ENCODE measurements at regions not wholly inside any gene's neighbourhood (a gene's known extent, or its start where the extent isn't known, plus 50 kb on each side); places are given as distances from the start of the nearest gene placed in this dataset.

GRCh38 chr3:95715128-95715527 is 1099.3 kb upstream of the EPHA6 start:
- Histone ChIP-seq H3K4me3 (replicated peaks in 1 of 2; ENCODE audit: low read depth in 1 of 2, low read length in 2 of 2) (no peak overlapping the region), H3K4me2 (ENCODE audit: low read length) (no peak overlapping the region), H3K27me3 (ENCODE audit: insufficient read depth, low read length) (no peaks in the 10 kb centered on the region), H3K4me1 (ENCODE audit: control insufficient read depth in 1 of 2, insufficient read depth in 2 of 2, low read length in 2 of 2) (no peaks in the 10 kb centered on the region), H3K79me2 (ENCODE audit: insufficient read depth, low read length) (no peaks in the 10 kb centered on the region), H3K9me3 (ENCODE audit: control insufficient read depth in 1 of 2, insufficient read depth in 1 of 2, low read depth in 1 of 2, low read length in 2 of 2) (peaks cover 4 to 28% of the 10 kb centered on the region in 2 experiments), H2AFZ (ENCODE audit: low read depth, low read length, poor library complexity, severe bottlenecking) (no peak overlapping the region), H3K36me3 (ENCODE audit: control insufficient read depth in 1 of 2, insufficient read depth in 2 of 2, low read length in 2 of 2) (no peaks in the 10 kb centered on the region), H4K20me1 (ENCODE audit: insufficient read depth) (no peaks in the 10 kb centered on the region), H3K9me2 (ENCODE audit: insufficient read depth) (no peaks in the 10 kb centered on the region), H3K9ac (ENCODE audit: low read length) (no peak overlapping the region), H3K27ac (ENCODE audit: low read depth, low read length) (no peak overlapping the region)
- BruUV-seq (replicated peaks) = no TSS peak
- TF ChIP-seq YY1 (IDR thresholded peaks at IDR 0.05; ENCODE audit: extremely low read depth, insufficient replicate concordance, low read depth, low read length) = no peak
- TF ChIP-seq CTCF (IDR thresholded peaks at IDR 0.05 in 2 of 3, conservative IDR thresholded peaks at IDR 0.05 in 1 of 3; ENCODE audit: borderline replicate concordance in 1 of 3, insufficient read depth in 1 of 3, low read depth in 2 of 3, low read length in 2 of 3) = no peak
- no peak for TF ChIP-seq POLR2A (IDR thresholded peaks at IDR 0.05; ENCODE audit: borderline replicate concordance, extremely low read depth, insufficient read depth, insufficient read length)
- TF ChIP-seq ZNF274 (IDR thresholded peaks at IDR 0.05; ENCODE audit: low read depth, low read length) = no peak
- no peak for TF ChIP-seq JUND (IDR thresholded peaks at IDR 0.05)
- POLR2A ChIA-PET = no interaction called here
- ATAC-seq = no peak
- CTCF ChIA-PET = no interaction called here
- RAD21 ChIA-PET (ENCODE audit: low non-redundant PET in 1 of 2, low total read pairs in 2 of 2, uncharacterized antibody in 2 of 2, unreplicated experiment in 2 of 2) = no interaction called here
- DNase-seq (ENCODE audit: low read depth, low spot score) = no peak
- intact Hi-C loops (cut with micrococcal nuclease) = no loop called here

GRCh38 chr3:95717048-95717447 is 1097.3 kb upstream of the EPHA6 start:
- POLR2A ChIA-PET = no interaction called here
- TF ChIP-seq JUND (IDR thresholded peaks at IDR 0.05) (no peak), EZH2phosphoT487 (IDR thresholded peaks at IDR 0.05; ENCODE audit: borderline replicate concordance) (no peak), CBX3 (IDR thresholded peaks at IDR 0.05; ENCODE audit: low read depth) (no peak), EZH2 (IDR thresholded peaks at IDR 0.05) (no peak), FOSL1 (IDR thresholded peaks at IDR 0.05; ENCODE audit: low read depth) (no peak), SRF (IDR thresholded peaks at IDR 0.05; ENCODE audit: low read depth) (no peak), MAX (IDR thresholded peaks at IDR 0.05) (no peak), CTCF (IDR thresholded peaks at IDR 0.05 in 2 of 3, conservative IDR thresholded peaks at IDR 0.05 in 1 of 3; ENCODE audit: borderline replicate concordance in 1 of 3, insufficient read depth in 1 of 3, low read depth in 2 of 3, low read length in 2 of 3) (no peak), YY1 (IDR thresholded peaks at IDR 0.05; ENCODE audit: extremely low read depth, insufficient replicate concordance, low read depth, low read length) (no peak), ZBTB33 (IDR thresholded peaks at IDR 0.05; ENCODE audit: extremely low read depth, insufficient replicate concordance, low read length) (no peak), SIN3A (IDR thresholded peaks at IDR 0.05; ENCODE audit: low read depth) (no peak), ATF3 (IDR thresholded peaks at IDR 0.05) (no peak)

More at GRCh38 chr3:95717048-95717447, 1097.3 kb upstream of the EPHA6 start:
- H3K4me1 ChIP-seq (ENCODE audit: control insufficient read depth in 1 of 2, insufficient read depth in 2 of 2, low read length in 2 of 2) = no peaks in the 10 kb centered on the region
- intact Hi-C loops (cut with micrococcal nuclease) = no loop called here
- H3K36me3 ChIP-seq (ENCODE audit: control insufficient read depth in 1 of 2, insufficient read depth in 2 of 2, low read length in 2 of 2) = no peaks in the 10 kb centered on the region
- H3K9ac ChIP-seq (ENCODE audit: low read length) = no peak overlapping the region
- H3K9me2 ChIP-seq (ENCODE audit: insufficient read depth) = no peaks in the 10 kb centered on the region
- ChIA-PET CTCF (no interaction called here), RAD21 (ENCODE audit: low non-redundant PET in 1 of 2, low total read pairs in 2 of 2, uncharacterized antibody in 2 of 2, unreplicated experiment in 2 of 2) (no interaction called here)
- DNase-seq (ENCODE audit: low read depth, low spot score) (no peak), ATAC-seq (no peak)
- no peak overlapping the region for H3K27ac ChIP-seq (ENCODE audit: low read depth, low read length)
- no peaks in the 10 kb centered on the region for H3K27me3 ChIP-seq (ENCODE audit: insufficient read depth, low read length)
- no TSS peak for BruUV-seq (replicated peaks)
- H2AFZ ChIP-seq (ENCODE audit: low read depth, low read length, poor library complexity, severe bottlenecking) = no peak overlapping the region
- no peak overlapping the region for H3K4me2 ChIP-seq (ENCODE audit: low read length)
- H3K79me2 ChIP-seq (ENCODE audit: insufficient read depth, low read length) = no peaks in the 10 kb centered on the region
- no peaks in the 10 kb centered on the region for H4K20me1 ChIP-seq (ENCODE audit: insufficient read depth)
- peaks cover 4 to 27% of the 10 kb centered on the region in 2 experiments for H3K9me3 ChIP-seq (ENCODE audit: control insufficient read depth in 1 of 2, insufficient read depth in 1 of 2, low read depth in 1 of 2, low read length in 2 of 2)
- H3K4me3 ChIP-seq (replicated peaks in 1 of 2; ENCODE audit: low read depth in 1 of 2, low read length in 2 of 2) = no peak overlapping the region
